ENCODE measurements at regions not wholly inside any gene's neighbourhood (a gene's known extent, or its start where the extent isn't known, plus 50 kb on each side); places are given as distances from the start of the nearest gene placed in this dataset.

DNA sequence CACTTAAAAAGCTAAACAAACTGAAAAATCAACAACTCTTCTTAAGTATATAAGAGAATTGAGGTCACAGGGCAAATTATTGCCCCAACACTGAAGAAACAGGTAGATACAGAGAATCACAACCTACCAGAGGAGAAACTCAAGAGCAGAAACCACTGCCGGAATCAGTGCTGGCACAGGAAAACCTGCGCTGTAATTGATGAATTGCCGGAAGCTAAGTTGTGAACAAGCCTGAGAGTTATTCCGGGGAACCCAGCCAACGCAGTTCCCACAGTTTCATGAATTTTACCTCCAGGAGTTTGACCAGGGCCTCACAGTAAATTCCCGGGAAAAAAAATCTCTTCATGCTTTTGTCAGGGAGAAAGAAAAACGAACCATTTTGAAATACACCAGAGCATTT is 657.1 kb upstream of the BRINP3 start:
- TF ChIP-seq, protein P1, sequence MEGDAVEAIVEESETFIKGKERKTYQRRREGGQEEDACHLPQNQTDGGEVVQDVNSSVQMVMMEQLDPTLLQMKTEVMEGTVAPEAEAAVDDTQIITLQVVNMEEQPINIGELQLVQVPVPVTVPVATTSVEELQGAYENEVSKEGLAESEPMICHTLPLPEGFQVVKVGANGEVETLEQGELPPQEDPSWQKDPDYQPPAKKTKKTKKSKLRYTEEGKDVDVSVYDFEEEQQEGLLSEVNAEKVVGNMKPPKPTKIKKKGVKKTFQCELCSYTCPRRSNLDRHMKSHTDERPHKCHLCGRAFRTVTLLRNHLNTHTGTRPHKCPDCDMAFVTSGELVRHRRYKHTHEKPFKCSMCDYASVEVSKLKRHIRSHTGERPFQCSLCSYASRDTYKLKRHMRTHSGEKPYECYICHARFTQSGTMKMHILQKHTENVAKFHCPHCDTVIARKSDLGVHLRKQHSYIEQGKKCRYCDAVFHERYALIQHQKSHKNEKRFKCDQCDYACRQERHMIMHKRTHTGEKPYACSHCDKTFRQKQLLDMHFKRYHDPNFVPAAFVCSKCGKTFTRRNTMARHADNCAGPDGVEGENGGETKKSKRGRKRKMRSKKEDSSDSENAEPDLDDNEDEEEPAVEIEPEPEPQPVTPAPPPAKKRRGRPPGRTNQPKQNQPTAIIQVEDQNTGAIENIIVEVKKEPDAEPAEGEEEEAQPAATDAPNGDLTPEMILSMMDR (conservative IDR thresholded peaks at IDR 0.05; ENCODE audit: low read depth, low read length), result no peak
- TF ChIP-seq POLR2A (IDR thresholded peaks at IDR 0.05; ENCODE audit: low read depth, low read length) (no peak), RAD21 (IDR thresholded peaks at IDR 0.05; ENCODE audit: low read length) (no peak), NFE2L2 (IDR thresholded peaks at IDR 0.05; ENCODE audit: low read depth, low read length) (no peak), RCOR1 (IDR thresholded peaks at IDR 0.05; ENCODE audit: insufficient replicate concordance, low read length) (no peak), CEBPB (IDR thresholded peaks at IDR 0.05; ENCODE audit: low read depth, low read length) (no peak)
- TF ChIP-seq, protein P2, sequence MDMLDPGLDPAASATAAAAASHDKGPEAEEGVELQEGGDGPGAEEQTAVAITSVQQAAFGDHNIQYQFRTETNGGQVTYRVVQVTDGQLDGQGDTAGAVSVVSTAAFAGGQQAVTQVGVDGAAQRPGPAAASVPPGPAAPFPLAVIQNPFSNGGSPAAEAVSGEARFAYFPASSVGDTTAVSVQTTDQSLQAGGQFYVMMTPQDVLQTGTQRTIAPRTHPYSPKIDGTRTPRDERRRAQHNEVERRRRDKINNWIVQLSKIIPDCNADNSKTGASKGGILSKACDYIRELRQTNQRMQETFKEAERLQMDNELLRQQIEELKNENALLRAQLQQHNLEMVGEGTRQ (IDR thresholded peaks at IDR 0.05; ENCODE audit: low read depth, low read length), result no peak

All from IMR-90 (cell line).